ENCODE measurements at regions not wholly inside any gene's neighbourhood (a gene's known extent, or its start where the extent isn't known, plus 50 kb on each side); places are given as distances from the start of the nearest gene placed in this dataset.

GRCh38 chr6:41477572-41477971, 68.6 kb upstream of the FOXP4 start:
- H2BK5ac ChIP-seq (ENCODE audit: insufficient read length, low read length): no peak overlapping the region
- H3K4ac ChIP-seq (ENCODE audit: low read depth, low read length): no peak overlapping the region
- no peaks in the 10 kb centered on the region for H3K9me3 ChIP-seq (ENCODE audit: control insufficient read depth, low read depth, low read length)
- H3K79me1 ChIP-seq (ENCODE audit: insufficient read depth, low read depth, low read length, poor library complexity, severe bottlenecking): no peaks in the 10 kb centered on the region
- H2BK12ac ChIP-seq (ENCODE audit: insufficient read length, low read depth, low read length): no peak overlapping the region
- H3K27me3 ChIP-seq (ENCODE audit: insufficient read depth, low read length): peaks cover 3% of the 10 kb centered on the region; the same call in 1 of the 2 replicates
- no peak overlapping the region for H3K4me2 ChIP-seq (ENCODE audit: insufficient read depth, insufficient read length, low read length)
- H3T11ph ChIP-seq (ENCODE audit: low read length): no peak overlapping the region
- H4K5ac ChIP-seq (ENCODE audit: insufficient read length, low read depth, low read length): no peak overlapping the region
- H2BK20ac ChIP-seq (ENCODE audit: low read depth, low read length, poor library complexity, severe bottlenecking): no peak overlapping the region
- H4K8ac ChIP-seq (replicated peaks; ENCODE audit: insufficient read length, low read depth, low read length): no peak overlapping the region
- no peak overlapping the region for H3K23ac ChIP-seq (ENCODE audit: insufficient read length, low read depth, low read length)
- no peak overlapping the region for H3K27ac ChIP-seq (ENCODE audit: insufficient read length, low read depth, low read length)
- no peak overlapping the region for H2BK15ac ChIP-seq (ENCODE audit: low read depth, low read length)
- WGBS (ENCODE audit: extremely low coverage, insufficient read length, low lambda C conversion rate): no CpG with 5 or more reads among the region's 3 CpGs
- H3K27ac Mint-ChIP-seq: no peak overlapping the region
- H3K4me1 ChIP-seq (ENCODE audit: insufficient read depth, low read length): peaks cover 4% of the 10 kb centered on the region; the same call in 1 of the 2 replicates
- H2AK5ac ChIP-seq (ENCODE audit: insufficient read length, low read length): no peak overlapping the region
- no peak overlapping the region for H2AFZ ChIP-seq (ENCODE audit: low read length)
- H3K56ac ChIP-seq (ENCODE audit: insufficient read length, low read depth, low read length): no peak overlapping the region
- no peak overlapping the region for H4K91ac ChIP-seq (ENCODE audit: insufficient read length, low read depth, low read length)
- H3K14ac ChIP-seq (ENCODE audit: insufficient read depth, low read length): no peak overlapping the region
- H3K9ac ChIP-seq (ENCODE audit: extremely low read depth, insufficient read length, low read length): no peak overlapping the region
- H2BK120ac ChIP-seq (ENCODE audit: low read depth, low read length, poor library complexity, severe bottlenecking): no peak overlapping the region
- H3K4me1 Mint-ChIP-seq: peaks cover 10% of the 10 kb centered on the region in 2 experiments
- DNase-seq: no peak
- no peaks in the 10 kb centered on the region; a peak in 1 of 5 replicates for H3K9me3 Mint-ChIP-seq
- H3K23me2 ChIP-seq (ENCODE audit: insufficient read length, low read depth, low read length, poor library complexity, severe bottlenecking): no peaks in the 10 kb centered on the region
- TF ChIP-seq CTCF (conservative IDR thresholded peaks at IDR 0.05): peak; percentile 56
- H3K18ac ChIP-seq (ENCODE audit: insufficient read length, low read depth, low read length): no peak overlapping the region
- peaks cover 87% of the 10 kb centered on the region for H3K27me3 Mint-ChIP-seq (ENCODE audit: low read depth)
- H3K36me3 Mint-ChIP-seq (ENCODE audit: insufficient read depth in 1 of 3, low read depth in 3 of 3): no peaks in the 10 kb centered on the region; a peak in 1 of 7 replicates
- no peaks in the 10 kb centered on the region for H4K20me1 ChIP-seq (ENCODE audit: control insufficient read depth, insufficient read depth, insufficient read length)
- H3K4me3 Mint-ChIP-seq: no peak overlapping the region
- H3K79me2 ChIP-seq (ENCODE audit: insufficient read depth, low read length): no peaks in the 10 kb centered on the region
